Body of pancreas (tissue), 4 donors: ENCODE measurements at regions not wholly inside any gene's neighbourhood (a gene's known extent, or its start where the extent isn't known, plus 50 kb on each side); places are given as distances from the start of the nearest gene placed in this dataset.

Source experiments
- POLR2A ChIP-seq, 3 donors: fragments of 450-650 bp; IDR thresholded peaks; one replicate each; pipeline ENCODE4 v1.6.1; 2016; ENCODE audit warnings: antibody characterized with exemption in 3 of 3, mild to moderate bottlenecking in 2 of 3
- TF ChIP-seq, protein P1 (sequence below), 7 experiments: fragments of 450-650 bp in 4 of 7; fragments of 200-600 bp in 3 of 7; sonication (generic) in 3 of 7; IDR thresholded peaks; one replicate each; pipeline ENCODE4 v1.5.1; 2016 to 2019; ENCODE audit warnings: antibody characterized with exemption in 7 of 7

GRCh38 chr13:68944272-68944671 is 1163.4 kb upstream of the ATXN8OS start:
- TF ChIP-seq POLR2A (IDR thresholded peaks at IDR 0.05) = no peak
- TF ChIP-seq, protein P1, sequence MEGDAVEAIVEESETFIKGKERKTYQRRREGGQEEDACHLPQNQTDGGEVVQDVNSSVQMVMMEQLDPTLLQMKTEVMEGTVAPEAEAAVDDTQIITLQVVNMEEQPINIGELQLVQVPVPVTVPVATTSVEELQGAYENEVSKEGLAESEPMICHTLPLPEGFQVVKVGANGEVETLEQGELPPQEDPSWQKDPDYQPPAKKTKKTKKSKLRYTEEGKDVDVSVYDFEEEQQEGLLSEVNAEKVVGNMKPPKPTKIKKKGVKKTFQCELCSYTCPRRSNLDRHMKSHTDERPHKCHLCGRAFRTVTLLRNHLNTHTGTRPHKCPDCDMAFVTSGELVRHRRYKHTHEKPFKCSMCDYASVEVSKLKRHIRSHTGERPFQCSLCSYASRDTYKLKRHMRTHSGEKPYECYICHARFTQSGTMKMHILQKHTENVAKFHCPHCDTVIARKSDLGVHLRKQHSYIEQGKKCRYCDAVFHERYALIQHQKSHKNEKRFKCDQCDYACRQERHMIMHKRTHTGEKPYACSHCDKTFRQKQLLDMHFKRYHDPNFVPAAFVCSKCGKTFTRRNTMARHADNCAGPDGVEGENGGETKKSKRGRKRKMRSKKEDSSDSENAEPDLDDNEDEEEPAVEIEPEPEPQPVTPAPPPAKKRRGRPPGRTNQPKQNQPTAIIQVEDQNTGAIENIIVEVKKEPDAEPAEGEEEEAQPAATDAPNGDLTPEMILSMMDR (IDR thresholded peaks at IDR 0.05) = no peak
